ENCODE measurements at regions not wholly inside any gene's neighbourhood (a gene's known extent, or its start where the extent isn't known, plus 50 kb on each side); places are given as distances from the start of the nearest gene placed in this dataset.
"Not testable (repeated sequence)": the region's sequence is repeated elsewhere in the genome, so short reads cannot be mapped to it uniquely, and the experiment has no call there.

- Mint-ChIP-seq H3K9me3 (no peaks in the 10 kb centered on the region), H3K27ac (ENCODE audit: unreplicated experiment) (peak overlapping the region; percentile 28), H3K4me3 (no peak overlapping the region), H3K27me3 (ENCODE audit: low read depth) (no peaks in the 10 kb centered on the region), H3K4me1 (no peaks in the 10 kb centered on the region), H3K36me3 (ENCODE audit: low read depth) (no peaks in the 10 kb centered on the region)
- TF ChIP-seq CTCF (conservative IDR thresholded peaks at IDR 0.05): no peak
- no peak for DNase-seq (ENCODE audit: low read depth, low spot score)
Observed at GRCh38 chr7:109646124-109646523, 1076.5 kb downstream of the DNAJB9 start.

- not testable (repeated sequence) for H3K9me3 Mint-ChIP-seq; H3K4me1 Mint-ChIP-seq; H3K4me3 Mint-ChIP-seq; DNase-seq (ENCODE audit: low read depth, low spot score); H3K27ac Mint-ChIP-seq (ENCODE audit: unreplicated experiment); H3K27me3 Mint-ChIP-seq (ENCODE audit: low read depth); H3K36me3 Mint-ChIP-seq (ENCODE audit: low read depth)
Observed at GRCh38 chr7:109646594-109646993, 1076.9 kb downstream of the DNAJB9 start.

- not testable (repeated sequence) for H3K9me3 Mint-ChIP-seq; H3K4me1 Mint-ChIP-seq; H3K27me3 Mint-ChIP-seq (ENCODE audit: low read depth); H3K27ac Mint-ChIP-seq (ENCODE audit: unreplicated experiment); H3K36me3 Mint-ChIP-seq (ENCODE audit: low read depth); H3K4me3 Mint-ChIP-seq; DNase-seq (ENCODE audit: low read depth, low spot score)
Observed at GRCh38 chr7:109647263-109647662, 1077.6 kb downstream of the DNAJB9 start.

GRCh38 chr7:109659261-109659660 lies 1089.6 kb downstream of the DNAJB9 start:
- Mint-ChIP-seq H3K27me3 (ENCODE audit: low read depth) (no peaks in the 10 kb centered on the region), H3K4me1 (no peaks in the 10 kb centered on the region), H3K4me3 (no peak overlapping the region), H3K9me3 (no peaks in the 10 kb centered on the region), H3K36me3 (ENCODE audit: low read depth) (no peaks in the 10 kb centered on the region), H3K27ac (ENCODE audit: unreplicated experiment) (no peak overlapping the region)
- DNase-seq (ENCODE audit: low read depth, low spot score): no peak
- TF ChIP-seq CTCF (conservative IDR thresholded peaks at IDR 0.05): no peak

- DNase-seq (ENCODE audit: low read depth, low spot score): no peak
- Mint-ChIP-seq H3K4me1 (no peaks in the 10 kb centered on the region), H3K27ac (ENCODE audit: unreplicated experiment) (no peak overlapping the region), H3K9me3 (no peaks in the 10 kb centered on the region), H3K4me3 (no peak overlapping the region), H3K27me3 (ENCODE audit: low read depth) (no peaks in the 10 kb centered on the region), H3K36me3 (ENCODE audit: low read depth) (no peaks in the 10 kb centered on the region)
- TF ChIP-seq CTCF (conservative IDR thresholded peaks at IDR 0.05): no peak
Observed at GRCh38 chr7:109660401-109660800, 1090.7 kb downstream of the DNAJB9 start.

GRCh38 chr7:109663806-109664205 lies 1094.1 kb downstream of the DNAJB9 start:
- Mint-ChIP-seq H3K36me3 (ENCODE audit: low read depth) (no peaks in the 10 kb centered on the region), H3K27ac (ENCODE audit: unreplicated experiment) (no peak overlapping the region), H3K4me3 (no peak overlapping the region), H3K4me1 (no peaks in the 10 kb centered on the region), H3K27me3 (ENCODE audit: low read depth) (no peaks in the 10 kb centered on the region), H3K9me3 (no peaks in the 10 kb centered on the region)
- TF ChIP-seq CTCF (conservative IDR thresholded peaks at IDR 0.05): no peak
- no peak for DNase-seq (ENCODE audit: low read depth, low spot score)

GRCh38 chr7:109687269-109687668 lies 1117.6 kb downstream of the DNAJB9 start:
- H3K9me3 Mint-ChIP-seq; H3K27me3 Mint-ChIP-seq (ENCODE audit: low read depth); H3K27ac Mint-ChIP-seq (ENCODE audit: unreplicated experiment); DNase-seq (ENCODE audit: low read depth, low spot score); H3K4me1 Mint-ChIP-seq; H3K4me3 Mint-ChIP-seq; H3K36me3 Mint-ChIP-seq (ENCODE audit: low read depth): not testable (repeated sequence)

GRCh38 chr7:109692613-109693012 lies 1122.9 kb downstream of the DNAJB9 start:
- H3K36me3 Mint-ChIP-seq (ENCODE audit: low read depth); H3K27ac Mint-ChIP-seq (ENCODE audit: unreplicated experiment); H3K27me3 Mint-ChIP-seq (ENCODE audit: low read depth); DNase-seq (ENCODE audit: low read depth, low spot score); H3K9me3 Mint-ChIP-seq; H3K4me1 Mint-ChIP-seq; H3K4me3 Mint-ChIP-seq: not testable (repeated sequence)

Measured in neural crest cell (in vitro differentiated cells).